ENCODE measurements at regions not wholly inside any gene's neighbourhood (a gene's known extent, or its start where the extent isn't known, plus 50 kb on each side); places are given as distances from the start of the nearest gene placed in this dataset.

- no peaks in the 10 kb centered on the region for H3K9me3 ChIP-seq
Observed at GRCh38 chr1:30283199-30283962, 440.0 kb downstream of the MATN1 start.

GRCh38 chr1:30280572-30280971 is 442.8 kb downstream of the MATN1 start:
- ATAC-seq (ENCODE audit: low FRiP score in 2 of 2) (no peak), DNase-seq (no peak)
- no peaks in the 10 kb centered on the region for H3K27me3 ChIP-seq
- H3K4me3 ChIP-seq = no peak overlapping the region
- H3K36me3 ChIP-seq = no peaks in the 10 kb centered on the region
- TF ChIP-seq EP300 (IDR thresholded peaks at IDR 0.05) (no peak), POLR2A (IDR thresholded peaks at IDR 0.05) (no peak)
- H3K9me3 ChIP-seq = no peaks in the 10 kb centered on the region
- 91 to 94% methylated on average over 2 of the region's 2 CpGs for WGBS, 2 donors
- H3K27ac ChIP-seq = no peak overlapping the region
- no peaks in the 10 kb centered on the region for H3K4me1 ChIP-seq

More at GRCh38 chr1:30283199-30283962, 440.0 kb downstream of the MATN1 start:
- Histone ChIP-seq H3K4me3 (no peak overlapping the region), H3K4me1 (no peaks in the 10 kb centered on the region), H3K27ac (no peak overlapping the region), H3K27me3 (no peaks in the 10 kb centered on the region), H3K36me3 (no peaks in the 10 kb centered on the region)
- no peak for ATAC-seq (ENCODE audit: low FRiP score in 2 of 2)
- no peak for TF ChIP-seq EP300 (IDR thresholded peaks at IDR 0.05)
- no peak for TF ChIP-seq CTCF (IDR thresholded peaks at IDR 0.05)
- no peak for TF ChIP-seq POLR2A (IDR thresholded peaks at IDR 0.05)
- no peak for TF ChIP-seq POLR2AphosphoS5 (IDR thresholded peaks at IDR 0.05)
- 73 to 85% methylated on average over 5 to 8 of the region's 8 CpGs for WGBS, 2 donors
- no peak for DNase-seq

- no peak for ATAC-seq (ENCODE audit: low FRiP score in 2 of 2)
- H3K4me3 ChIP-seq = no peak overlapping the region
- no peaks in the 10 kb centered on the region for H3K4me1 ChIP-seq
- no peaks in the 10 kb centered on the region for H3K36me3 ChIP-seq
- H3K9me3 ChIP-seq = no peaks in the 10 kb centered on the region
- WGBS, 2 donors = 83 to 93% methylated on average over 3 to 6 of the region's 6 CpGs
- TF ChIP-seq POLR2A (IDR thresholded peaks at IDR 0.05) (no peak), CTCF (IDR thresholded peaks at IDR 0.05) (no peak), EP300 (IDR thresholded peaks at IDR 0.05) (no peak), POLR2AphosphoS5 (IDR thresholded peaks at IDR 0.05) (no peak)
- no peak for DNase-seq
- H3K27ac ChIP-seq = no peak overlapping the region
- H3K27me3 ChIP-seq = no peaks in the 10 kb centered on the region
Observed at GRCh38 chr1:30277911-30278310, 445.5 kb downstream of the MATN1 start.

- WGBS, 2 donors = 80 to 88% methylated on average over 1 of the region's 1 CpG
- no peak overlapping the region for H3K4me3 ChIP-seq
- no peaks in the 10 kb centered on the region for H3K36me3 ChIP-seq
- H3K27ac ChIP-seq = no peak overlapping the region
- no peaks in the 10 kb centered on the region for H3K27me3 ChIP-seq
- H3K9me3 ChIP-seq = no peaks in the 10 kb centered on the region
- H3K4me1 ChIP-seq = no peaks in the 10 kb centered on the region
- ATAC-seq (ENCODE audit: low FRiP score in 2 of 2) = no peak
- TF ChIP-seq POLR2A (IDR thresholded peaks at IDR 0.05) (no peak), EP300 (IDR thresholded peaks at IDR 0.05) (no peak), CTCF (IDR thresholded peaks at IDR 0.05) (no peak), POLR2AphosphoS5 (IDR thresholded peaks at IDR 0.05) (no peak)
- no peak for DNase-seq
Observed at GRCh38 chr1:30277415-30277814, 446.0 kb downstream of the MATN1 start.

- H3K27me3 ChIP-seq = no peaks in the 10 kb centered on the region
- 72 to 80% methylated on average over 9 to 15 of the region's 15 CpGs for WGBS, 2 donors
- H3K9me3 ChIP-seq = no peaks in the 10 kb centered on the region
Observed at GRCh38 chr1:30275926-30276764, 447.2 kb downstream of the MATN1 start.

More at GRCh38 chr1:30275926-30276764, 447.2 kb downstream of the MATN1 start:
- ATAC-seq (ENCODE audit: low FRiP score in 2 of 2) (no peak), DNase-seq (no peak)
- Histone ChIP-seq H3K4me3 (no peak overlapping the region), H3K27ac (no peak overlapping the region), H3K4me1 (no peaks in the 10 kb centered on the region), H3K36me3 (no peaks in the 10 kb centered on the region)
- TF ChIP-seq POLR2AphosphoS5 (IDR thresholded peaks at IDR 0.05) (no peak), EP300 (IDR thresholded peaks at IDR 0.05) (no peak), POLR2A (IDR thresholded peaks at IDR 0.05) (no peak), CTCF (IDR thresholded peaks at IDR 0.05) (no peak)

Measured in upper lobe of left lung (tissue), 6 donors.